ENCODE measurements at regions not wholly inside any gene's neighbourhood (a gene's known extent, or its start where the extent isn't known, plus 50 kb on each side); places are given as distances from the start of the nearest gene placed in this dataset.

GRCh38 chr1:56019472-56019871 lies 559.9 kb downstream of the PLPP3 start:
- Histone ChIP-seq H3K4me2 (no peak overlapping the region), H3F3A (ENCODE audit: low read depth) (no peaks in the 10 kb centered on the region), H3K9ac (no peak overlapping the region), H2AFZ (replicated peaks) (no peak overlapping the region), H3K27me3 (no peaks in the 10 kb centered on the region), H3K9me3 (ENCODE audit: low read depth) (no peaks in the 10 kb centered on the region), H3K4me1 (no peaks in the 10 kb centered on the region), H3K27ac (no peak overlapping the region), H4K20me1 (ENCODE audit: low read depth) (no peaks in the 10 kb centered on the region), H3K4me3 (no peak overlapping the region), H3K36me3 (no peaks in the 10 kb centered on the region), H3K79me2 (ENCODE audit: low read depth) (no peaks in the 10 kb centered on the region)
- H3K4me1 Mint-ChIP-seq: no peaks in the 10 kb centered on the region
- H3K36me3 Mint-ChIP-seq: no peaks in the 10 kb centered on the region
- H3K27me3 Mint-ChIP-seq (ENCODE audit: insufficient read depth, low read depth): peaks cover 2% of the 10 kb centered on the region
- no peak overlapping the region for H3K27ac Mint-ChIP-seq
- H3K9me3 Mint-ChIP-seq: peaks cover 2% of the 10 kb centered on the region
- DNase-seq (ENCODE audit: low spot score): no peak
- TF ChIP-seq, protein P1, sequence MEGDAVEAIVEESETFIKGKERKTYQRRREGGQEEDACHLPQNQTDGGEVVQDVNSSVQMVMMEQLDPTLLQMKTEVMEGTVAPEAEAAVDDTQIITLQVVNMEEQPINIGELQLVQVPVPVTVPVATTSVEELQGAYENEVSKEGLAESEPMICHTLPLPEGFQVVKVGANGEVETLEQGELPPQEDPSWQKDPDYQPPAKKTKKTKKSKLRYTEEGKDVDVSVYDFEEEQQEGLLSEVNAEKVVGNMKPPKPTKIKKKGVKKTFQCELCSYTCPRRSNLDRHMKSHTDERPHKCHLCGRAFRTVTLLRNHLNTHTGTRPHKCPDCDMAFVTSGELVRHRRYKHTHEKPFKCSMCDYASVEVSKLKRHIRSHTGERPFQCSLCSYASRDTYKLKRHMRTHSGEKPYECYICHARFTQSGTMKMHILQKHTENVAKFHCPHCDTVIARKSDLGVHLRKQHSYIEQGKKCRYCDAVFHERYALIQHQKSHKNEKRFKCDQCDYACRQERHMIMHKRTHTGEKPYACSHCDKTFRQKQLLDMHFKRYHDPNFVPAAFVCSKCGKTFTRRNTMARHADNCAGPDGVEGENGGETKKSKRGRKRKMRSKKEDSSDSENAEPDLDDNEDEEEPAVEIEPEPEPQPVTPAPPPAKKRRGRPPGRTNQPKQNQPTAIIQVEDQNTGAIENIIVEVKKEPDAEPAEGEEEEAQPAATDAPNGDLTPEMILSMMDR (IDR thresholded peaks at IDR 0.05): no peak
- no peak for TF ChIP-seq EZH2phosphoT487 (IDR thresholded peaks at IDR 0.05)
- no peak for TF ChIP-seq EZH2 (IDR thresholded peaks at IDR 0.05)
- no peak overlapping the region for H3K4me3 Mint-ChIP-seq

DNA sequence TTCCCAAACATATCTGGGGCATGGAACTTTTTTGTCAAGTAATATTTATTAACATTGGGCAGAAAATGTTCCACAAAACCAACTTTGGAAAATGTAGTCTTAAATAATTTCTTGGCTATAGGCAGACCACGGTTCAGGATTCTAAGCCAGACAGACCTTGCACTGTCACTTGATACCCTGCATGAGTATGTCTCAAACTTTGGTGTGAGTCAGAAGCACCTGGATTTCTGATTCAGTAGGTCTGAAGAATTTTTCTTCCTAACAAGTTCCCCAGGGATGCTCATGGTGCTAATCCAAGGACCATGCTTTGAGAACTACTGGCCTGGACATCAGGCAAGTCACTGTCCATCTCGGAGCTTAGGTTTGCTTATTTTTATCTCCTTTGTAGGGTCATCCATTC lies 562.0 kb downstream of the PLPP3 start:
- Histone ChIP-seq H3K4me2 (no peak overlapping the region), H3K9me3 (ENCODE audit: low read depth) (no peaks in the 10 kb centered on the region), H3K27me3 (no peaks in the 10 kb centered on the region), H4K20me1 (ENCODE audit: low read depth) (no peaks in the 10 kb centered on the region), H3K9ac (no peak overlapping the region), H3K36me3 (no peaks in the 10 kb centered on the region), H3K79me2 (ENCODE audit: low read depth) (no peaks in the 10 kb centered on the region), H3K4me3 (no peak overlapping the region), H3K4me1 (no peaks in the 10 kb centered on the region), H3F3A (ENCODE audit: low read depth) (no peaks in the 10 kb centered on the region), H2AFZ (replicated peaks) (no peak overlapping the region), H3K27ac (no peak overlapping the region)
- Mint-ChIP-seq H3K4me1 (no peaks in the 10 kb centered on the region), H3K9me3 (peaks cover 8% of the 10 kb centered on the region), H3K27ac (no peak overlapping the region), H3K4me3 (no peak overlapping the region), H3K36me3 (peaks cover 2% of the 10 kb centered on the region), H3K27me3 (ENCODE audit: insufficient read depth, low read depth) (no peaks in the 10 kb centered on the region)
- DNase-seq (ENCODE audit: low spot score): no peak
- TF ChIP-seq, protein P1 (IDR thresholded peaks at IDR 0.05): no peak
- TF ChIP-seq EZH2phosphoT487 (IDR thresholded peaks at IDR 0.05): no peak
- no peak for TF ChIP-seq EZH2 (IDR thresholded peaks at IDR 0.05)

GRCh38 chr1:56003846-56004245 lies 575.5 kb downstream of the PLPP3 start:
- Histone ChIP-seq H4K20me1 (ENCODE audit: low read depth) (no peaks in the 10 kb centered on the region), H3K9me3 (ENCODE audit: low read depth) (no peaks in the 10 kb centered on the region), H3K27me3 (no peaks in the 10 kb centered on the region), H2AFZ (replicated peaks) (no peak overlapping the region), H3K27ac (no peak overlapping the region), H3K36me3 (no peaks in the 10 kb centered on the region), H3K4me2 (no peak overlapping the region), H3K4me3 (no peak overlapping the region), H3K79me2 (ENCODE audit: low read depth) (no peaks in the 10 kb centered on the region), H3K9ac (no peak overlapping the region), H3F3A (ENCODE audit: low read depth) (no peaks in the 10 kb centered on the region), H3K4me1 (no peaks in the 10 kb centered on the region)
- Mint-ChIP-seq H3K27ac (no peak overlapping the region), H3K27me3 (ENCODE audit: insufficient read depth, low read depth) (no peaks in the 10 kb centered on the region), H3K36me3 (no peaks in the 10 kb centered on the region), H3K4me1 (no peaks in the 10 kb centered on the region), H3K4me3 (no peak overlapping the region), H3K9me3 (no peaks in the 10 kb centered on the region)
- DNase-seq (ENCODE audit: low spot score): no peak
- no peak for TF ChIP-seq EZH2 (IDR thresholded peaks at IDR 0.05)
- TF ChIP-seq EZH2phosphoT487 (IDR thresholded peaks at IDR 0.05): no peak
- TF ChIP-seq, protein P1 (IDR thresholded peaks at IDR 0.05): no peak

Measured in neural progenitor cell (in vitro differentiated cells).